ENCODE measurements at regions not wholly inside any gene's neighbourhood (a gene's known extent, or its start where the extent isn't known, plus 50 kb on each side); places are given as distances from the start of the nearest gene placed in this dataset.

GRCh38 chr3:56890448-56891091, 88.8 kb upstream of the ARHGEF3 start:
- no peak for DNase-seq

DNA sequence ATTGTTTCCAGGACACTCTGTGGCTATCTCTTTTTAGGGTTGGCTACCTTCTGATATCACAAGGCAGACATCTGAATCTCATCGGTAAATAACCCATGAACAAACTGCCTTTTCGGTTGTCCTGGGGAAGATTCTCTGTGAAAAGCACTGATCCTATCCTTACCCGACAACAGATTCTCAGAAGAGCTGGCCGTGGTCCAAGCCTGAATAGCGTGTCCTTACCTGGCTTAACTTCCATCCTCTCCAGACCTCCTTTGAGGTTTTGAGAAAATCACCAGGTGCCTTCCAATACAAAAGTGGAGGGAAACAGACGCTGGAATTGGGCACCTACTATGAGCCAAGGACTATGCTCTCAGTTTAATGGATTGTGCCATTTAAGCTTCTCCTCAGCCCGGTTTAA, 87.4 kb upstream of the ARHGEF3 start:
- DNase-seq = peak; percentile 62

DNA sequence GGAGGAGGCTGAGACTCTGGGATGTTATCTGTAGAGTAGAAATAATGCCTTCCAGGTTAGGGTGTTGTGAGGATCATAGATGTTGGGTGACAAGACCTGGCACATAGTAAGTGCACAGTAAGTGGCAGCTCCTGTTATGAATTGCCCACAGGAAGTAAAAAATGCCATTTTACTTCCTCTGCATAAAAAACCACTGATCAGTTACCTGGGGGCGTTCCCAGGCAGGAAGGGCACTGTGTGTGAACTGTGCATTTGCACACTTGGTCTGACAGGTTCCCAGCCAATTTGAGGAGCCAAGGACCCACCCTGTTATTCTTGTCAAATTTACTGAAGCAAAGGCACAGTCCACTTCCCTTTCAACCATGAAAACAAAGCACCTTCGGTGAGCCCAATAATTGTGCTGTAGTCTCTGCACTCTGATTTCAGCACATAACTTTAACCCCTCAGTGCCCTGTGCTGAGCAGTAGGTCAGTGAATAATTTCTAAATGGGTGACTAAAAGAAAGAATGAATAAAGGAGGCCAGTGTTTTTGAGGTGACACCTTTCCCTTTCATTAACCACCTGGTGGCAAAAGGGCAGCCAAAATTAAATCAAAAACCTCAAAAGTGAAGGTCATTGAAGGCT, 85.8 kb upstream of the ARHGEF3 start:
- no peak for DNase-seq

- no peak for DNase-seq
These were observed 84.6 kb upstream of the ARHGEF3 start for GRCh38 chr3:56886314-56886713.

- DNase-seq = no peak
These were observed 84.1 kb upstream of the ARHGEF3 start for GRCh38 chr3:56885879-56886278.

- DNase-seq = no peak
These were observed 83.7 kb upstream of the ARHGEF3 start for GRCh38 chr3:56885453-56885852.

GRCh38 chr3:56884387-56884786, 82.6 kb upstream of the ARHGEF3 start:
- no peak for DNase-seq

DNA sequence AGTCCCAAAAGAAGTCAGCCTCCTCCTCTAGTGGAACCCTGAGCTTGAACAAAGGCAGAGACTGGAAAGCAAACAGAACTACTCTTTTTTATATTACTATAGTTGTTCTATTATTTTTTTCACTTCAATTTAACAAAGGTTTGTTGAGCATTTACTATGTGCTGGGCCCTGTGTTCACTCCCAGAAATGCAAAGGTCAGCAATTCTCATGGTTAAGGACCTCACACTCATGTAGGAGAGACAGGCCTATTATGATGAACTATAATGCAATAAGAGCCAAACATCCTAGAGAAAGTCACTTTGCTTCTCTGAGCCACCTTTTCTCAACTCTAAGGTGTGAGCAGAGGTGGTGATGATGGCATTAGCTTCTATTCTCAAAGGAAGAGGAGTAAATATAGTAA, 82.1 kb upstream of the ARHGEF3 start:
- DNase-seq = no peak

- DNase-seq = no peak
These were observed 81.1 kb upstream of the ARHGEF3 start for GRCh38 chr3:56882896-56883295.

- DNase-seq = no peak
These were observed 80.1 kb upstream of the ARHGEF3 start for GRCh38 chr3:56881841-56882240.

- DNase-seq = no peak
These were observed 79.2 kb upstream of the ARHGEF3 start for GRCh38 chr3:56880720-56881575.

DNA sequence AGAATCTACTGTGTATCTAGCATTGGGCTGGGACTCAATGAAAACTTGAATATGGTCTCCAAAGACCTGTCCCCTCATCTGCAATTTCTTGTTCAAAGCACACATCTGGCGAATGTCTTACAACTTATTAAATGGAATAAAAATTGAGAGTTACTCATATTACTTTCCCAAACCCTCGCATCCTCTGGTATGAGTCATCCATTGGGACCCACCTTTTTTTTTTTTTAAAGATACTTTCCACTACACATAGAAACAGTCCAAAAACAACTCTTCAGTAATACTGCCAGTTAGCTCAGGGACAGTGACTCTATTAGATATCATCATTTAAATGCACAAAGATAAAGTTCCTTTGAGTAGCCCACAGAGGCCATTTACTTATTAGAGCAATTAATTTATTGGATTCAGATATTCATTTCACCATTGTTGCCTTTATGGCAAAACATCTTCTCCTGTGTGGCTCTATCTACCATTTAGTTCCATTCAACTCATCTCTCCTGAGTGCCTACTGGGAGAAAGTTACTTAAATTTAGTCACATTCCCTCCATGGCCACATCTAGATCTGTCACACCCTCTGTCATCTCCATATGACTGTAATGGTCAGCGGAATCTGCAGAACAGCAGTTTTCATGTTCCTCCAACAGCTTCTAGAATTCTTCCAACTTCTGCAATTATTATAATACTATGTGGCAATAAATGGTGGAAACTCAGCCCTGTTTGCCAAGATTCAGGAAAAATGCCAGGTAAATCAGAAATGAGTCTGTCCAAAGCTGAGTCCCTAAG, 77.9 kb upstream of the ARHGEF3 start:
- DNase-seq = no peak

GRCh38 chr3:56878074-56878473, 76.3 kb upstream of the ARHGEF3 start:
- DNase-seq = no peak

DNA sequence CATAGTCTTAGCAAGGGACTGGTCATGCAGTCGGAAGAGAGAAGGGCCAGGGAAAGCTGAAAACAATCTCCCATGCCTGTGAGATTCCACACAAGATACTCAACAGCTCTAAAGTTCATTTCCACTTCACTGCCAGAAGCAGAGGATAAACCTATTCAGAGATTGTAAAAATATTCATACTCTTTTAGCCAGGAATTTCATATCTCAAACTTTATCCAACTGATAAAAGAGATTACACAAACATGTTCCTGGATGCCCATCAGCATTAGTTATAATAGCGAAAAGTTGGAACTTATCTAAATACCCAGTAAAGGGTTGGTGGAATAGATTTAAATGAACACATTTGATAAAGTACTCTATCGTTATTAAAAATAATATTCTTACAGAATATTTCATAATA, 75.2 kb upstream of the ARHGEF3 start:
- no peak for DNase-seq

DNA sequence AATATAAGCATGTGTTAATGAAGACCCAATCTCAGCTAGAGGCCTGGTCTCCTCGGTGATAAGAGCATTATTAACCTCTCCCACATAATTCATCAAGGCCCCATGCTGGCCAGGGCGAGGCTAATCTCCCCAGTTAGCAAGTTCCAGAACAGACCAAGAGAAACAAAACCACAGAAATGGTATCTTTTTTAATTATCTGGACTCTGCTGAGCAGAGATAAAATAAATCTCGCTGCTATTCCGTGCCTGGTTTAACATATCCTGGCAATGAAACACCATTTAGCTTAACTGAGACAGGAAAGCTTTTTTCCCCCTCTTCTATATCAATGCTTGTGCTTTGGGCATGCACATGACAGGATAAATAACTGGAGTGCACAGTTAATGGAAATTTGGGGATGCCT, 72.5 kb upstream of the ARHGEF3 start:
- no peak for DNase-seq

DNA sequence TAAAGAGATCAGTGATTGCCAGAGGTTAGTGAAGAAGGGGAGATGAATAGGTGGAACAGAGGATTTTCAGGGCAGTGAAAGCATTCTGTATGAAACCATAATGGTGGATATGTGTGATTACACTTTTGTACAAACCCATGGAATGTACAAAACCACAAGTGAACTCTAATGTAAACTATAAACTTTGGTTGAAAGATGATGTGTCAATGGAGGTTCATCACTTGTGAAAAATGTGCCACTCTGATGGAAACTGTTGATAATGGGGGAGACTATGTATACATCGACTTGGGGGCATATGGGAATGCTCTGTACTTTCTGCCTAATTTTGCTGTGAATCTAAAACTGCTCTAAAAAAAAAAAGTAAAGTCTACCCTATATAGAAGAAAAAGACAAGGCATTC, 68.7 kb upstream of the ARHGEF3 start:
- DNase-seq = no peak

- DNase-seq = no peak
These were observed 67.6 kb upstream of the ARHGEF3 start for GRCh38 chr3:56869157-56869889.

DNA sequence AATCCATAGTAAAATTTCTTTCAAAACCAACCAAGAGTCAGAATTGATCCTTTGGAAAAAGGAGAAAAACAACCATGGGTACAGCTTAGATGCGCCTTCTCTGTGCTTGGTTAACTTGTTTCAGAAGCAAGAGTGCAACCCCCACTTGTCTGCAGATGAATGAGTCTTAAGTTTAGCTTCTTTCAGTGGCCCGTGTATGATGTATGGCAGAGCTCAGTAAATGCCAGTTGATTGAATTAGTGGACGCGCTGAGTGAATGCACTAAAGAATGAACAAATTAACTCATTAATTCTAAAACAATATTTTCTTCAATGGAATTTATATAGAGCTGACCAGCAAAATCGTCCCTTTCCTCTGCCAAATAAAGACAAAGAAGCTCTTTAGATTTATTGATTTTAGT, 67.0 kb upstream of the ARHGEF3 start:
- DNase-seq = no peak

DNA sequence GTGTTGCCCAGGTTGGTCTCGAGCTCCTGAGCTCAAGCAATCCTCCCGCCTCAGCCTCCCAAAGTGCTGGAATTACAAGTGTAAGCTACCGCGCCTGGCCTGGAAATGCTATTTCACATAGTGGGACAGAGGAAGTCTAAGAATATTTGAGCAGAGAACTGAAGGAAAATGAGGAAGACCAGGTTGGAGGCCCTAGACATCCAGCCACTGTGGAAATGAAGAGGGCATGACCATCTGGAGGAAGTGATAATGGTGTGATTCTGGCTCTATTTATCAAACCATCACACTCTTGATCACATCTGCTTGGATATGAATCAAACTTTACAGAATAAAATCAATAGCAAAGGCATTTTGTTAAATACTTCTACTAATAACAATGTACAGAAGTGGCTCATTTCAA, 65.9 kb upstream of the ARHGEF3 start:
- DNase-seq = no peak

DNA sequence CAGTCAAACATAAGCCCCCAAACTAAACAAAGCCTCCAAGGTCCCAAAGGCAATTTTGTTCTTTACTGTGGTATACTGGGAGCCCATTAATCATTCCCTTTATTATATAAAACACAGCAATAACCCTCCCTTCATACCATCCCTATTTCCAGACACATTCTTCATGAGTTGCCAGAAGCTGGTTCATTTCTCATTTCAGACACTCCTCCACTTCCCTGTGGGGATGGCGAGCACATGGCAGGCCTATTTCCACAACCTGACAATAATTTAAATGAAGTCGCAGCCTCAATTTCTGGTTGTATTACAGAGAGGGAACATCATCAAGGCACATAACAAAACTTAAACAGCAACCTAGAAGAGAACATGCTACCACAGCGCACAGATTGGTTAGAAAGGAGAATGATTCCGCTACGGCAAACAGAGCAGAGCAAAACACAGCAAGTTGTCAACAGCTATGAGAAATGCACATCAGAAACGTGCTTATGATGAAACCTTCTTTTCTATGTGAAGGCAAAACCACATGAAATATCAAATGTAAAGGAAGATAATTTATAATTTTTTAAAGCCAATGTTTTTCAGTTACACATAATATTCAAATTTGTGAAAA, 63.3 kb upstream of the ARHGEF3 start:
- no peak for DNase-seq

GRCh38 chr3:56864090-56864489, 62.3 kb upstream of the ARHGEF3 start:
- DNase-seq = no peak
